Stimulated activated CD4-positive, alpha-beta T cell treated with anti-CD3 and anti-CD28 coated beads, Interleukin-2, amount 100 ng/mL, for 24 hours (primary cell): ENCODE measurements at regions not wholly inside any gene's neighbourhood (a gene's known extent, or its start where the extent isn't known, plus 50 kb on each side); places are given as distances from the start of the nearest gene placed in this dataset.
"Not testable (repeated sequence)": the region's sequence is repeated elsewhere in the genome, so short reads cannot be mapped to it uniquely, and the experiment has no call there.

Experiments used
- DNase-seq, 2 donors: peaks; one replicate each; pipeline ENCODE4 v3.0.0-alpha.2; 2020

- not testable (repeated sequence) for DNase-seq
Observed at GRCh38 chr6:14296698-14297097, 179.1 kb downstream of the CD83 start.

GRCh38 chr6:14297118-14297517, 179.5 kb downstream of the CD83 start:
- DNase-seq: not testable (repeated sequence)

GRCh38 chr6:14300189-14300588, 182.6 kb downstream of the CD83 start:
- DNase-seq: not testable (repeated sequence)

- DNase-seq: not testable (repeated sequence)
Observed at GRCh38 chr6:14300721-14301120, 183.1 kb downstream of the CD83 start.

GRCh38 chr6:14301477-14301876, 183.9 kb downstream of the CD83 start:
- DNase-seq: not testable (repeated sequence)

- DNase-seq: no peak
Observed at GRCh38 chr6:14305131-14305530, 187.6 kb downstream of the CD83 start.

GRCh38 chr6:14305624-14306023, 188.1 kb downstream of the CD83 start:
- DNase-seq: no peak

- no peak for DNase-seq
Observed at GRCh38 chr6:14306151-14306906, 188.8 kb downstream of the CD83 start.

- DNase-seq: no peak
Observed at GRCh38 chr6:14309516-14309915, 191.9 kb downstream of the CD83 start.

- DNase-seq: no peak
Observed at GRCh38 chr6:14309951-14310445, 192.4 kb downstream of the CD83 start.

- no peak for DNase-seq
Observed at GRCh38 chr6:14310960-14311359, 193.4 kb downstream of the CD83 start.

GRCh38 chr6:14312587-14312986, 195.0 kb downstream of the CD83 start:
- no peak for DNase-seq

GRCh38 chr6:14313248-14313647, 195.7 kb downstream of the CD83 start:
- no peak for DNase-seq

- DNase-seq: no peak
Observed at GRCh38 chr6:14315353-14315752, 197.8 kb downstream of the CD83 start.

- DNase-seq: peak in 1 of 2 donors; percentile 12
Observed at GRCh38 chr6:14316651-14317386, 199.2 kb downstream of the CD83 start.

GRCh38 chr6:14317387-14317970, 199.9 kb downstream of the CD83 start:
- DNase-seq: no peak

GRCh38 chr6:14320332-14320731, 202.8 kb downstream of the CD83 start:
- DNase-seq: no peak

- no peak for DNase-seq
Observed at GRCh38 chr6:14321992-14322772, 204.6 kb downstream of the CD83 start.

GRCh38 chr6:14322841-14323240, 205.3 kb downstream of the CD83 start:
- no peak for DNase-seq

- no peak for DNase-seq
Observed at GRCh38 chr6:14326774-14327173, 209.2 kb downstream of the CD83 start.

GRCh38 chr6:14328163-14328562, 210.6 kb downstream of the CD83 start:
- DNase-seq: no peak

GRCh38 chr6:14333556-14334305, 216.2 kb downstream of the CD83 start:
- no peak for DNase-seq
